ENCODE measurements at regions not wholly inside any gene's neighbourhood (a gene's known extent, or its start where the extent isn't known, plus 50 kb on each side); places are given as distances from the start of the nearest gene placed in this dataset.

- DNase-seq, result no peak
Measured at GRCh38 chr2:123085484-123085883, 939.6 kb upstream of the CNTNAP5 start.

- DNase-seq, result no peak
Measured at GRCh38 chr2:123086613-123087385, 938.3 kb upstream of the CNTNAP5 start.

- no peak for DNase-seq
Measured at GRCh38 chr2:123091471-123091870, 933.6 kb upstream of the CNTNAP5 start.

GRCh38 chr2:123093199-123093598, 931.9 kb upstream of the CNTNAP5 start:
- DNase-seq, result no peak

- DNase-seq, result no peak
Measured at GRCh38 chr2:123095219-123095835, 929.8 kb upstream of the CNTNAP5 start.

- DNase-seq, result no peak
Measured at GRCh38 chr2:123098619-123099018, 926.5 kb upstream of the CNTNAP5 start.

GRCh38 chr2:123101434-123101833, 923.7 kb upstream of the CNTNAP5 start:
- DNase-seq, result no peak

GRCh38 chr2:123103902-123104301, 921.2 kb upstream of the CNTNAP5 start:
- no peak for DNase-seq

GRCh38 chr2:123116595-123116994, 908.5 kb upstream of the CNTNAP5 start:
- DNase-seq, result no peak

- DNase-seq, result no peak
Measured at GRCh38 chr2:123127236-123127635, 897.9 kb upstream of the CNTNAP5 start.

- no peak for DNase-seq
Measured at GRCh38 chr2:123128951-123129350, 896.1 kb upstream of the CNTNAP5 start.

GRCh38 chr2:123136419-123136818, 888.7 kb upstream of the CNTNAP5 start:
- no peak for DNase-seq

GRCh38 chr2:123144082-123144481, 881.0 kb upstream of the CNTNAP5 start:
- DNase-seq, result no peak

- DNase-seq, result no peak
Measured at GRCh38 chr2:123153041-123153440, 872.0 kb upstream of the CNTNAP5 start.

- DNase-seq, result no peak
Measured at GRCh38 chr2:123154195-123154594, 870.9 kb upstream of the CNTNAP5 start.

GRCh38 chr2:123157016-123157415, 868.1 kb upstream of the CNTNAP5 start:
- no peak for DNase-seq

- no peak for DNase-seq
Measured at GRCh38 chr2:123162400-123163016, 862.6 kb upstream of the CNTNAP5 start.

- no peak for DNase-seq
Measured at GRCh38 chr2:123163398-123163797, 861.7 kb upstream of the CNTNAP5 start.

- DNase-seq, result no peak
Measured at GRCh38 chr2:123164216-123164615, 860.9 kb upstream of the CNTNAP5 start.

- DNase-seq, result no peak
Measured at GRCh38 chr2:123165616-123166015, 859.5 kb upstream of the CNTNAP5 start.

GRCh38 chr2:123179526-123179925, 845.6 kb upstream of the CNTNAP5 start:
- no peak for DNase-seq

GRCh38 chr2:123195957-123196356, 829.1 kb upstream of the CNTNAP5 start:
- no peak for DNase-seq

GRCh38 chr2:123200035-123200434, 825.1 kb upstream of the CNTNAP5 start:
- DNase-seq, result no peak

- no peak for DNase-seq
Measured at GRCh38 chr2:123207245-123207644, 817.8 kb upstream of the CNTNAP5 start.

Measured in activated effector memory CD4-positive, alpha-beta T cell treated with Interleukin-2 at 50 U/mL for 16 hours (primary cell).